GM19324 (cell line): ENCODE measurements at regions not wholly inside any gene's neighbourhood (a gene's known extent, or its start where the extent isn't known, plus 50 kb on each side); places are given as distances from the start of the nearest gene placed in this dataset.

ENCODE experiments used
- ATAC-seq: cut with Tn5 transposase; IDR thresholded peaks from one replicate; pipeline ENCODE4 v1.9.1; 2021; ENCODE audit warnings: mild to moderate bottlenecking, moderate library complexity; ENCODE audit not compliant: unreplicated experiment, low FRiP score

GRCh38 chr1:195045072-195045471, 1563.2 kb downstream of the KCNT2 start:
- ATAC-seq = no peak

DNA sequence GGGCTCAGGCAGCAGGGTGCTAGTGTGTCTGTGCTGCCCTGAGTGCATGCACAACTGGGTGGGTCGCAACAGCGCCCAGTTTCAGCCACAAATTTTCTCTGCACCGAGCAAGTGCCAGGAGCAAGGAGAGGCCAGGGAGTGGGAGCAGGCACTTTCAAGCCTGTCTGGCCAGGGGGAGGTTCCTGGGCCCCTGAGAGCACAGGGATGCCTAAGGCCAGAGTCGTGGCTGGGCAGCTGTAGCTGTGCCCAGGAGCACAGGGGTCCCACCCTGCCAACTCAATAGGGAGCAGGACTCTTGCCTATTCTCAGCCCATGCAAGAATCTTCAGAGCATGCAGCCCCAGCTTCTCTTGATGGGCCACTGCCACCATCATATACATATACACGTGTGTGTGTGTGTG, 1577.4 kb downstream of the KCNT2 start:
- ATAC-seq = no peak

- ATAC-seq = no peak
Observed at GRCh38 chr1:195026792-195027191, 1581.4 kb downstream of the KCNT2 start.

GRCh38 chr1:195019385-195019784, 1588.9 kb downstream of the KCNT2 start:
- no peak for ATAC-seq

- no peak for ATAC-seq
Observed at GRCh38 chr1:195012995-195013394, 1595.2 kb downstream of the KCNT2 start.

GRCh38 chr1:195005338-195005737, 1602.9 kb downstream of the KCNT2 start:
- ATAC-seq = no peak

DNA sequence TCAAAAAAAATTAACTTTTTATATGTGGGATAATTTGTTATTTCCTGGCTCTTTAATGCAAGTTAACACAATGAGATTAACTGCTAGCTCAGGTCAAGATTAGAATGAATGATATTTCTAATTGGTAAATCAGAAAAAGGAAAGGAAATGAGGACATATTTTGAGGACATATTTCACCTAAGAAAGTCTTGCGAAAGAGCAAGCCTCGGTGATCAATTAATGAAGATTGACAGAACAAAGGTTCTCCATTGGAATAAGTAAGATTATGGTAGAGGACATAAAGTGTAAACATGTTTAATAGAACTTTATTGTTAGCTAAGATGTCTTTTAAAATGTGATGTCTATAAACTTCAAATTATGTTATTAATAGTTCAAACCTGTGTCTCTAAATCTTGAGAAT, 1617.8 kb downstream of the KCNT2 start:
- ATAC-seq = no peak

- ATAC-seq = no peak
Observed at GRCh38 chr1:194975913-194976312, 1632.3 kb downstream of the KCNT2 start.

- no peak for ATAC-seq
Observed at GRCh38 chr1:194968916-194969315, 1639.3 kb downstream of the KCNT2 start.

- no peak for ATAC-seq
Observed at GRCh38 chr1:194959795-194960194, 1648.4 kb downstream of the KCNT2 start.

DNA sequence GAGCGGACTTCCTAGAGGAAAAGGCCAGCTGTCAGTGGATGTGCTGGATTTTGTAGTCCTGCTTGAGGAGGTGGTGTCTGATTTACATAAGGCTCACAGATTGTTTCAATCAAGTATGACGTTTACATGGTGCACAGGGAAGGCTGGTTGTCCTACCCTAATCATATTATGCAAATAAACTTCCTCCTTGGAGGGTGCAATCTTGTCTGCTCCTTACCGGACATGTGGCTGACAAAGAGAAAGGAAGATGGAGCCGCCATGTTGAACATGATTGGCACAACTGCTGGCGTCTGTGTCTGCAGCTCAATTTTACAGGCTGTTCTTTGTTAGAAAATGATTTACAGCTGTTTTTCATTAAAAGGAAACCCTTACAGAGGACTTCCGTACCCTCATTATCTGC, 1656.1 kb downstream of the KCNT2 start:
- ATAC-seq = no peak

- ATAC-seq = no peak
Observed at GRCh38 chr1:194950584-194950983, 1657.7 kb downstream of the KCNT2 start.

GRCh38 chr1:194940336-194941030, 1667.8 kb downstream of the KCNT2 start:
- ATAC-seq = no peak

DNA sequence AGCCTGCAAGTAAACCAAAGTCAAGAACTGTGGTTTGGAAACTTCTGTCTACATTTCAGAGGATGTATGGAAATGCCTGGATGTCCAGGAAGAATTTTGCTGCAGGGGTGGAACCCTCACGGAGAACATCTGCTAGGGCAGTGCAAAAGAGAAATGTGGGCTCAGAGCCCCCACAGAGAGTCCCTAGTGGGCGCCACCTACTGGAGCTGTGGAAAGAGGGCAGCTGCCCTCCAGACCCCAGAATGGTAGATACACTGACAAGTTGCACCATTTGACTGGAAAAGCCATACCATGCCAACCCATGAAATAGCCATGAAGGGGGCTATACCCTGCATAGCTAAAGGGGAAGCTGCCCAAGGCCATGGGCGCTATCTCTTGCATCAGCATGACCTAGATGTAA, 1672.4 kb downstream of the KCNT2 start:
- ATAC-seq = no peak

DNA sequence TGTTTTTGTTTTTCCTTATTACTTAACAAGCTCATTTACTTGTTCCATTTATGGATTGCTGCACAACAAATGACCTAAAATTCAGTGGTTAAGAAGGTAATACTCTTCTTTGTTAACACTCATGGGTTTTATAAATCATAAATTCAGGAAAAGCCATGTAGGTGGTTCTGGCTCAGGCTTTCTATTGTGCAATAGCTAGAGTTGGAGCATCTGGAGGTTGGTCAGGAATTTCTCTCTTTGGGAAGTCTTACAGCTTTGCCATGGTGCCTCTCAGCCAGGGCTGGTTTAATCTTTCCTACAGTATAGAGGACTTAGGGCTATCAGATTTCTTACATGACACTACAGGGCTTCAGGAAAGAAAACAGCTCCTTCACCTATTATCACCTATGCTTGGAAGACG, 1677.1 kb downstream of the KCNT2 start:
- no peak for ATAC-seq

GRCh38 chr1:194930132-194930531, 1678.1 kb downstream of the KCNT2 start:
- ATAC-seq = no peak

DNA sequence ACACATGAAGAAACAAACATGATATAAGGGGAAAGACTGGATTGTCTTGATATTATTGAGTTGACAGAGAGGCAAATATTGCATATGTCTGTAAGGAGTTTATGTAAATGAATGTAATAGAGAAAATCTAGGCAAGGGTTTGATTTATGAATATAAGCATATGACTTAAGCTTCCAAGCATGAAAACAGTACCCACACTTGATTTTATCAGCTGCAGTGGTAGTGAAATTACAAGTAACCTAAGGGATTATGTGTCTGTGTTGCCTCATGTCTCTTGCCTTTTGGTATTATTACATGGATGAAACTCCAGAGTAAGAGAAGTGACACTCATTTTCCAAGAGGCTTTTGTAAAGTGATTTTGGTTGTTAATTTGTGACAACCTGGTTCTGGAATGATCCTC, 1678.9 kb downstream of the KCNT2 start:
- no peak for ATAC-seq

- no peak for ATAC-seq
Observed at GRCh38 chr1:194919146-194919545, 1689.1 kb downstream of the KCNT2 start.

DNA sequence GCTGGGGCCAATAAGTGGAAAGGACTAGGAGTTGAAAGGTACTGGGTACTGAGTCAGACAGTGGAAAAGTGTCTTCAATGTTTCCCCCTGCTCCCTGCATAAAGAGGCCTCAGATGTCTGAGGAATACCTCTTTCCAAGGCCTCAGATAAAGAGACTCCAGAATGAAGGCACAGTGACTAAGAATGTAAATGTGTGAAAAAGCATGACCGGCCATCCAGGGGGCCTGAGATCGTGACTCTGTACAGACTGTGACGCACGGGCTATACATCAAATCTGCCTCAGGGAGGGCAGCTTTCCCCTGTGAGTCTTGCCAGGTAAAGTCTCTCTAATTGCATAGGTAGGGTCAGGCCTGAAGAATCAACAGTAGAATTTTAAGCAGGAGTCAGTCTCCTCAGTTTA, 1690.5 kb downstream of the KCNT2 start:
- ATAC-seq = no peak

DNA sequence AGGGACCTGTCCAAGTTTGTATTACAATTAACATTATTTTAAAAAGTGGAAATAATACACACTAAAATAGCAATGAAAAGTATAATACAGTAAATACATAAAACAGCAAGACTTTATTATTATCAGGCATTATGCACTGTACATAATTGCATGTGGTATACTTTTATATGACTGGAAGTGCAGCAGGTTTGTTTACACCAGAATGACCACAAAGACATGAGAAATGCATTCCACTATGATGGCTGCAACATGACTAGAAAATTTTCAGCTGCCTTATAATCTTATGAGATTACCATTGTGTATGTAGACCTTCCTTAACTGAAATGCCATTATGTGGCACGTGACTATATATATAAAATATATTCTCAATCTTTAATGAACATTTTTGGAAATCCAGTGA, 1699.6 kb downstream of the KCNT2 start:
- ATAC-seq = no peak

- no peak for ATAC-seq
Observed at GRCh38 chr1:194903524-194903923, 1704.7 kb downstream of the KCNT2 start.

DNA sequence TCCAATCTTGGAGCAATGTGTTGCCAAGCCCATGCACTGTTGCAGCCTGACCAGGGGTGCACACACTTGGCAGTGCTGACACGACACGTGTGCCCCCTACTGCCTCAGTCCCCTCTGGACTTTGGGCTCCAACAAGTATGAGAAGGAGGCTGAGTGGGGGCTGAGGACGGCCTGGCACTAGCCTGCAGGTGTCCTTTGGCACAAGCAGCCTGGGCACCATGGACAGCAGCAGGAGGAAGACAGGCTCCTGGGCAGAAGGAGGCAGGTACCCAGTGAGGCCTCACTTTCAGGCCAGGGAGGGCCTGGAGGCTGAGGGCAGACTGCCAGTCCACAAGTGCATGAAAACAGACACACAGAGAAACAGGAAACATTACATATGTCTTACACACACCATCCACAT, 1702.9 kb upstream of the B3GALT2 start:
- ATAC-seq = no peak

- ATAC-seq = no peak
Observed at GRCh38 chr1:194870860-194871259, 1684.4 kb upstream of the B3GALT2 start.
